Smooth muscle cell (in vitro differentiated cells): ENCODE measurements at regions not wholly inside any gene's neighbourhood (a gene's known extent, or its start where the extent isn't known, plus 50 kb on each side); places are given as distances from the start of the nearest gene placed in this dataset.

Source experiments
- DNase-seq: peaks from one replicate; lab custom pipeline; 2025; ENCODE audit not compliant: unreplicated experiment; lab: John Stamatoyannopoulos, UW
- H2AFZ ChIP-seq: fragments of 200-600 bp; sonication (generic); 2 replicates; pipeline ENCODE4 v1.6.0; 2016; ENCODE audit warnings: antibody characterized with exemption, low read depth, mild to moderate bottlenecking
- H3F3A ChIP-seq: fragments of 200-600 bp; sonication (generic); 2 replicates; pipeline ENCODE4 v1.6.0; 2017; ENCODE audit warnings: antibody characterized with exemption, low read depth
- H3K27ac ChIP-seq: fragments of 200-600 bp; sonication (generic); 2 replicates; pipeline ENCODE4 v1.5.1; 2016; ENCODE audit warnings: low read depth, mild to moderate bottlenecking
- H3K27me3 ChIP-seq: fragments of 200-600 bp; sonication (generic); 2 replicates; pipeline ENCODE4 v1.6.1; 2016; ENCODE audit warnings: low read depth, mild to moderate bottlenecking
- H3K36me3 ChIP-seq: fragments of 200-600 bp; sonication (generic); 2 replicates; pipeline ENCODE4 v1.5.1; 2016; ENCODE audit warnings: low read depth
- H3K4me1 ChIP-seq: fragments of 200-600 bp; sonication (generic); 2 replicates; pipeline ENCODE4 v1.5.1; 2016; ENCODE audit warnings: low read depth
- H3K4me2 ChIP-seq: fragments of 200-600 bp; sonication (generic); 2 replicates; pipeline ENCODE4 v1.6.0; 2016; ENCODE audit warnings: mild to moderate bottlenecking
- H3K4me3 ChIP-seq: fragments of 200-600 bp; sonication (generic); 2 replicates; pipeline ENCODE4 v1.5.1; 2016; ENCODE audit warnings: mild to moderate bottlenecking
- H3K79me2 ChIP-seq: fragments of 200-600 bp; sonication (generic); 2 replicates; pipeline ENCODE4 v1.6.0; 2016; ENCODE audit warnings: low read depth, mild to moderate bottlenecking
- H3K9ac ChIP-seq: fragments of 200-600 bp; sonication (generic); 2 replicates; pipeline ENCODE4 v1.6.0; 2016; ENCODE audit warnings: low read depth
- H3K9me3 ChIP-seq: fragments of 200-600 bp; sonication (generic); replicated peaks from 2 replicates; pipeline ENCODE4 v1.5.1; 2016; ENCODE audit warnings: low read depth
- H4K20me1 ChIP-seq: fragments of 200-600 bp; sonication (generic); 2 replicates; pipeline ENCODE4 v1.6.0; 2016; ENCODE audit warnings: low read depth
- WGBS: methylation state at CpG from one replicate; pipeline ENCODE4 v1.1.7; 2016; ENCODE audit warnings: low lambda C conversion rate; 5-methylcytosine and 5-hydroxymethylcytosine counted together
- TF ChIP-seq, protein P1 (sequence below): fragments of 200-600 bp; sonication (generic); IDR thresholded peaks from 2 replicates; pipeline ENCODE4 v1.5.1; 2017; ENCODE audit warnings: borderline replicate concordance, mild to moderate bottlenecking, antibody characterized with exemption; ENCODE audit not compliant: insufficient read depth, poor library complexity, severe bottlenecking

DNA sequence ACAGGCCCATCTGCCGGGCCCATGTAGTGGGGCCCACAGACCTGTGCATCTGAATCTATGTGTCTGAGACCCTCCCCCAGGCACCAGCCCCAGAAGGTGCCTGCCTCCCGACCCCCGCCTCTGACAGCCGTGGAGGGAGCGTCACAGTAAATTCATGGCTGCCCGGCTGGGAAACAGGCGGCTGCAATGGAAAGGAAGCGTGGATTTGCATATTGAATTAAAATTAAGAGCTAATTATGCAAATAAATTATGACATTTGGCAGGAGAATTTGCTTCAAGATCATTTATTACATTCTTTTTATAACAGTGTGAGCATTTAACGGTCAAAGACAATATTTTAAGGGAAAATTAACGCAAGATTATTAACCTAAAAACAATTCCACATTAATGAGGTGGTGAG lies 92.3 kb downstream of the HIF1AN start:
- no peak overlapping the region for H3K4me2 ChIP-seq
- no peak overlapping the region for H2AFZ ChIP-seq
- no peaks in the 10 kb centered on the region for H3K9me3 ChIP-seq
- H3F3A ChIP-seq, result no peaks in the 10 kb centered on the region
- H3K79me2 ChIP-seq, result no peaks in the 10 kb centered on the region
- H3K27me3 ChIP-seq, result peaks cover 43% of the 10 kb centered on the region
- no peak overlapping the region for H3K4me3 ChIP-seq
- no peak overlapping the region for H3K27ac ChIP-seq
- H3K4me1 ChIP-seq, result no peaks in the 10 kb centered on the region
- no peak overlapping the region for H3K9ac ChIP-seq
- H4K20me1 ChIP-seq, result no peaks in the 10 kb centered on the region
- 91% methylated on average over 10 of the region's 10 CpGs for WGBS
- TF ChIP-seq, protein P1, sequence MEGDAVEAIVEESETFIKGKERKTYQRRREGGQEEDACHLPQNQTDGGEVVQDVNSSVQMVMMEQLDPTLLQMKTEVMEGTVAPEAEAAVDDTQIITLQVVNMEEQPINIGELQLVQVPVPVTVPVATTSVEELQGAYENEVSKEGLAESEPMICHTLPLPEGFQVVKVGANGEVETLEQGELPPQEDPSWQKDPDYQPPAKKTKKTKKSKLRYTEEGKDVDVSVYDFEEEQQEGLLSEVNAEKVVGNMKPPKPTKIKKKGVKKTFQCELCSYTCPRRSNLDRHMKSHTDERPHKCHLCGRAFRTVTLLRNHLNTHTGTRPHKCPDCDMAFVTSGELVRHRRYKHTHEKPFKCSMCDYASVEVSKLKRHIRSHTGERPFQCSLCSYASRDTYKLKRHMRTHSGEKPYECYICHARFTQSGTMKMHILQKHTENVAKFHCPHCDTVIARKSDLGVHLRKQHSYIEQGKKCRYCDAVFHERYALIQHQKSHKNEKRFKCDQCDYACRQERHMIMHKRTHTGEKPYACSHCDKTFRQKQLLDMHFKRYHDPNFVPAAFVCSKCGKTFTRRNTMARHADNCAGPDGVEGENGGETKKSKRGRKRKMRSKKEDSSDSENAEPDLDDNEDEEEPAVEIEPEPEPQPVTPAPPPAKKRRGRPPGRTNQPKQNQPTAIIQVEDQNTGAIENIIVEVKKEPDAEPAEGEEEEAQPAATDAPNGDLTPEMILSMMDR, result no peak
- no peaks in the 10 kb centered on the region for H3K36me3 ChIP-seq
- DNase-seq, result no peak

DNA sequence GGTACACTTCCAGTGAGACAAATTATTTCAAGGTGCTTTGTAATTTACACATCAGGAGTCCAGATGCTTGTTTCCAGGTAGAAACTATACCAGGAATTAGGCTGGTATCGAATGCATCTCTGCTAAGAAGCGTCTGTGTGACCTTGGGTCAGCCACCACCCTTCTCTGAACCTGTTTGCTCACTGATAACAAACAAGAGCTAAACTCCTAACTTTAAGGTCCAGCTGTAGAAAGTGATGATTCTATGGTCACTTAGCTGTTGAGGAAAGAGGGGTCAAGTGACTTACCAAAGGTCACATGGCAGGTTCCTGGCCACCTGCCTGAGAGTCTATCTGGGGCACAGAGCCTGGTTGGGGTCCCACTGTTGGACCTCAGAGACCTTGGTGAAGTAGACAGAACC lies 95.4 kb downstream of the HIF1AN start:
- Histone ChIP-seq H3K4me2 (no peak overlapping the region), H4K20me1 (no peaks in the 10 kb centered on the region), H3K27ac (no peak overlapping the region), H3K79me2 (no peaks in the 10 kb centered on the region), H3K36me3 (no peaks in the 10 kb centered on the region), H3K27me3 (peaks cover 15% of the 10 kb centered on the region), H3F3A (no peaks in the 10 kb centered on the region), H3K4me1 (no peaks in the 10 kb centered on the region), H2AFZ (no peak overlapping the region), H3K4me3 (no peak overlapping the region), H3K9me3 (no peaks in the 10 kb centered on the region), H3K9ac (no peak overlapping the region)
- DNase-seq, result no peak
- TF ChIP-seq, protein P1, result no peak
- 73% methylated on average over 2 of the region's 2 CpGs for WGBS

DNA sequence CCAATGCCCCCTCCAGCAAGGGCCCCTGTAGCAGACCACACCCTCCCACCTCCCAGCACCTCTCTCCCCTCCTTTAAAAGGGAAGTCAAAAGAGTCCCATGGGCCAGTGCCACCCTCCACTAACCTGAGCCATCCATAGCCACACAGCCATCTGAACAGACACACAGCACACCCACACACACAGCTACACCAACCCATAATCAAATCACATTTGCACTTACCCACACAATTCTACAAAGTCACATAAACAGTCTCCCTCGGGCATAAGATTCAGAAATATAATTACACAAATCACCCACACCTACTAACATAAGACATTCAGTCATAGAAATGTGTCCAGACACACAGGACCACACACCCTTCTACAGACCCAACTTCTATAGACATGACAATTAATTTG lies 96.3 kb downstream of the HIF1AN start:
- Histone ChIP-seq H3K27ac (no peak overlapping the region), H3K4me2 (no peak overlapping the region), H3F3A (no peaks in the 10 kb centered on the region), H3K27me3 (peaks cover 9% of the 10 kb centered on the region), H3K9me3 (no peaks in the 10 kb centered on the region), H4K20me1 (no peaks in the 10 kb centered on the region), H3K36me3 (no peaks in the 10 kb centered on the region), H3K4me3 (no peak overlapping the region), H3K9ac (no peak overlapping the region), H2AFZ (no peak overlapping the region), H3K4me1 (no peaks in the 10 kb centered on the region), H3K79me2 (no peaks in the 10 kb centered on the region)
- DNase-seq, result no peak
- TF ChIP-seq, protein P1, result no peak
- 71% methylated on average over 1 of the region's 1 CpG for WGBS

DNA sequence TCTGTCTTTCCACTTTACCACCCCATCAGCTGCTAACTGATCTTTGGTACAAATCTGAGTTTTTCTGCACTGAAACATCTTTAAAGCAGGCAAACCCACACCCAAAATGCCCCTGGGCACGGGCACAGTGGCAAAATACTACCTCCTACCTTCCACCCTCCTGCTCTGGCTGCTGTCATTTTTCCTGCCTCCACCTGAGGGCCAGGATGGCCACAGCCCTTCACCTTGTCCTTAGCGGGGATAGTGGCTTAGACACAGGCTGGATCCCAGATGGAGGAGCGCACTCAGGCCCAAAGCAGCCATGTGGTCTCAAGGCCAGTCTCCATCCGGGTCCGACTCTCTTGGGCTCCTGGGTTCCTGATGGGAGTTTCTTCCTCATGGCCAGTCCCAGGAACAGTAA lies 98.3 kb downstream of the HIF1AN start:
- Histone ChIP-seq H3K36me3 (no peaks in the 10 kb centered on the region), H3K4me1 (no peaks in the 10 kb centered on the region), H3K9me3 (no peaks in the 10 kb centered on the region), H3K27me3 (peaks cover 9% of the 10 kb centered on the region), H3K4me3 (no peak overlapping the region), H3K4me2 (no peak overlapping the region), H4K20me1 (no peaks in the 10 kb centered on the region), H3K27ac (no peak overlapping the region), H3K79me2 (no peaks in the 10 kb centered on the region), H3K9ac (no peak overlapping the region), H2AFZ (no peak overlapping the region), H3F3A (no peaks in the 10 kb centered on the region)
- TF ChIP-seq, protein P1, result no peak
- DNase-seq, result no peak
- WGBS, result 77% methylated on average over 5 of the region's 5 CpGs
